ENCODE measurements at regions not wholly inside any gene's neighbourhood (a gene's known extent, or its start where the extent isn't known, plus 50 kb on each side); places are given as distances from the start of the nearest gene placed in this dataset.

- H3K27ac ChIP-seq (ENCODE audit: extremely low read depth, low read depth, low read length): no peak overlapping the region
Measured at GRCh38 chr4:133498149-133498548, 349.1 kb downstream of the PCDH10 start.

GRCh38 chr4:133493776-133494175, 344.7 kb downstream of the PCDH10 start:
- TF ChIP-seq GLI2 (tag by site-specific recombination; IDR thresholded peaks at IDR 0.05; ENCODE audit: borderline replicate concordance, low read depth): no peak
- TF ChIP-seq ZNF530 (tag by site-specific recombination; IDR thresholded peaks at IDR 0.05; ENCODE audit: low read depth): no peak
- TF ChIP-seq ZSCAN18 (tag by site-specific recombination; IDR thresholded peaks at IDR 0.05): no peak
- no peak for TF ChIP-seq ZNF18 (tag by site-specific recombination; IDR thresholded peaks at IDR 0.05)
- no peak for TF ChIP-seq ZNF660 (tag by site-specific recombination; IDR thresholded peaks at IDR 0.05)
- no peak for TF ChIP-seq ZBTB10 (tag by site-specific recombination; IDR thresholded peaks at IDR 0.05)
- no peak for TF ChIP-seq ZNF184 (tag by site-specific recombination; IDR thresholded peaks at IDR 0.05)
- Histone ChIP-seq H3K27ac (ENCODE audit: extremely low read depth, low read depth, low read length) (no peak overlapping the region), H3K9me3 (ENCODE audit: control insufficient read depth, insufficient read depth, low read depth, low read length) (no peaks in the 10 kb centered on the region), H3K4me3 (ENCODE audit: low read depth, low read length) (no peak overlapping the region), H3K36me3 (ENCODE audit: control insufficient read depth in 2 of 2, insufficient read depth in 1 of 2, low read length in 2 of 2) (no peaks in the 10 kb centered on the region), H3K4me1 (ENCODE audit: control insufficient read depth, insufficient read depth, low read length) (no peaks in the 10 kb centered on the region)
- CTCF ChIA-PET: no interaction called here
- POLR2A ChIA-PET: no interaction called here

More at GRCh38 chr4:133498149-133498548, 349.1 kb downstream of the PCDH10 start:
- CTCF ChIA-PET: no interaction called here
- H3K4me3 ChIP-seq (ENCODE audit: low read depth, low read length): no peak overlapping the region
- H3K4me1 ChIP-seq (ENCODE audit: control insufficient read depth, insufficient read depth, low read length): no peaks in the 10 kb centered on the region
- no peaks in the 10 kb centered on the region for H3K36me3 ChIP-seq (ENCODE audit: control insufficient read depth in 2 of 2, insufficient read depth in 1 of 2, low read length in 2 of 2)
- H3K9me3 ChIP-seq (ENCODE audit: control insufficient read depth, insufficient read depth, low read depth, low read length): no peaks in the 10 kb centered on the region
- TF ChIP-seq ZNF148 (tag by site-specific recombination; IDR thresholded peaks at IDR 0.05; ENCODE audit: borderline replicate concordance) (no peak), ZNF610 (tag by site-specific recombination; IDR thresholded peaks at IDR 0.05; ENCODE audit: borderline replicate concordance) (no peak), ZNF792 (tag by site-specific recombination; IDR thresholded peaks at IDR 0.05) (no peak), ZNF280C (tag by site-specific recombination; IDR thresholded peaks at IDR 0.05) (no peak), ZBTB48 (tag by site-specific recombination; IDR thresholded peaks at IDR 0.05) (no peak), ZNF530 (tag by site-specific recombination; IDR thresholded peaks at IDR 0.05; ENCODE audit: low read depth) (no peak)
- POLR2A ChIA-PET: no interaction called here
